Left lung (tissue), 4 donors: ENCODE measurements at regions not wholly inside any gene's neighbourhood (a gene's known extent, or its start where the extent isn't known, plus 50 kb on each side); places are given as distances from the start of the nearest gene placed in this dataset.

Source experiments
- ATAC-seq: fragments of 200-7000 bp; cut with Tn5 transposase; one replicate; pipeline ENCODE4 v1.9.1; 2020; ENCODE audit warnings: moderate library complexity
- DNase-seq, 4 donors: peaks; one replicate each; pipeline ENCODE4 v3.0.0-alpha.2; 2013 to 2020
- H3K27ac ChIP-seq, 2 donors: fragments of 200-600 bp; sonication (generic) in 1 of 2; one replicate each; pipeline versions ENCODE4 v1.5.0 to v1.8.0; 2020 to 2021
- H3K27me3 ChIP-seq, 2 donors: fragments of 200-600 bp; sonication (generic) in 1 of 2; one replicate each; pipeline versions ENCODE4 v1.5.0 to v1.8.0; 2020 to 2021
- H3K36me3 ChIP-seq, 2 donors: fragments of 200-600 bp; sonication (generic) in 1 of 2; one replicate each; pipeline versions ENCODE4 v1.5.0 to v1.8.0; 2020 to 2021
- H3K4me1 ChIP-seq, 2 donors: fragments of 200-600 bp; one replicate each; pipeline ENCODE4 v1.8.0; 2021
- H3K4me3 ChIP-seq, 2 donors: fragments of 200-600 bp; sonication (generic) in 1 of 2; one replicate each; pipeline versions ENCODE4 v1.5.0 to v1.8.0; 2020 to 2021; ENCODE audit warnings: mild to moderate bottlenecking in 1 of 2
- H3K9me3 ChIP-seq, 2 donors: fragments of 200-600 bp; sonication (generic) in 1 of 2; one replicate each; pipeline versions ENCODE4 v1.5.0 to v1.8.0; 2020 to 2021
- CTCF ChIP-seq, 2 donors: fragments of 200-600 bp; sonication (generic) in 1 of 2; IDR thresholded peaks; one replicate each; pipeline versions ENCODE4 v1.5.0 to v1.8.0; 2021; ENCODE audit warnings: antibody characterized with exemption in 2 of 2
- intact Hi-C, 2 donors: fragments of 100-400 bp; cut with DNase I; formaldehyde crosslinking; loops; one replicate each; pipeline versions ENCODE4 v1.11.2 to v1.14.2; 2022
- donor health status: DM: no; HTN: yes; CAD: no.
- donor health status: DM: no; HTN: no; CAD: no.

GRCh38 chrX:67780694-67781109 lies 236.9 kb downstream of the AR start:
- ATAC-seq (peak; percentile 86), DNase-seq (peak; percentile 28 to 84 (median 50))
- no peaks in the 10 kb centered on the region for H3K27me3 ChIP-seq
- H3K9me3 ChIP-seq, result no peaks in the 10 kb centered on the region
- H3K4me1 ChIP-seq, result peaks cover 0 to 7% of the 10 kb centered on the region in 2 donors
- intact Hi-C loops, result no loop called here
- H3K36me3 ChIP-seq, result no peaks in the 10 kb centered on the region
- peak overlapping the region; percentile 45 to 75 for H3K27ac ChIP-seq
- H3K4me3 ChIP-seq, result no peak overlapping the region
- TF ChIP-seq CTCF (IDR thresholded peaks at IDR 0.05), result no peak

- Histone ChIP-seq H3K36me3 (no peaks in the 10 kb centered on the region), H3K4me3 (no peak overlapping the region), H3K27me3 (no peaks in the 10 kb centered on the region), H3K27ac (peak overlapping the region; percentile 45 to 75), H3K4me1 (peaks cover 0 to 7% of the 10 kb centered on the region in 2 donors), H3K9me3 (no peaks in the 10 kb centered on the region)
- ATAC-seq (peak; percentile 10), DNase-seq (no peak)
- no peak for TF ChIP-seq CTCF (IDR thresholded peaks at IDR 0.05)
- intact Hi-C loops, result no loop called here
These were observed 237.3 kb downstream of the AR start for GRCh38 chrX:67781132-67781531.

- intact Hi-C loops, result no loop called here
- Histone ChIP-seq H3K27me3 (no peaks in the 10 kb centered on the region), H3K36me3 (no peaks in the 10 kb centered on the region), H3K27ac (no peak overlapping the region), H3K9me3 (no peaks in the 10 kb centered on the region), H3K4me1 (peaks cover 0 to 7% of the 10 kb centered on the region in 2 donors), H3K4me3 (no peak overlapping the region)
- ATAC-seq (peak; percentile 50), DNase-seq (no peak)
- no peak for TF ChIP-seq CTCF (IDR thresholded peaks at IDR 0.05)
These were observed 240.9 kb downstream of the AR start for GRCh38 chrX:67784712-67785111.

- TF ChIP-seq CTCF (IDR thresholded peaks at IDR 0.05), result no peak
- no peak for DNase-seq
- H3K27me3 ChIP-seq, result no peaks in the 10 kb centered on the region
- intact Hi-C loops, result no loop called here
- no peaks in the 10 kb centered on the region for H3K9me3 ChIP-seq
- H3K4me3 ChIP-seq, result no peak overlapping the region
- H3K4me1 ChIP-seq, result no peaks in the 10 kb centered on the region
- no peak for ATAC-seq
- no peaks in the 10 kb centered on the region for H3K36me3 ChIP-seq
- no peak overlapping the region for H3K27ac ChIP-seq
These were observed 243.4 kb downstream of the AR start for GRCh38 chrX:67787196-67787595.

GRCh38 chrX:67789536-67789935 lies 245.7 kb downstream of the AR start:
- DNase-seq (no peak), ATAC-seq (no peak)
- Histone ChIP-seq H3K4me3 (no peak overlapping the region), H3K9me3 (no peaks in the 10 kb centered on the region), H3K27me3 (no peaks in the 10 kb centered on the region), H3K4me1 (no peaks in the 10 kb centered on the region), H3K27ac (no peak overlapping the region), H3K36me3 (no peaks in the 10 kb centered on the region)
- intact Hi-C loops, result no loop called here
- TF ChIP-seq CTCF (IDR thresholded peaks at IDR 0.05), result no peak
